22Rv1 (cell line): ENCODE measurements at regions not wholly inside any gene's neighbourhood (a gene's known extent, or its start where the extent isn't known, plus 50 kb on each side); places are given as distances from the start of the nearest gene placed in this dataset.

Experiments
- CTCF ChIP-seq: fragments of 450-650 bp; IDR thresholded peaks from 2 replicates; pipeline ENCODE4 v1.5.1; 2017; ENCODE audit warnings: mild to moderate bottlenecking
- ZFX ChIP-seq: fragments of 450-650 bp; IDR thresholded peaks from 2 replicates; pipeline ENCODE4 v1.6.1; 2017; ENCODE audit warnings: antibody characterized with exemption, borderline replicate concordance

- no peak for TF ChIP-seq CTCF
- TF ChIP-seq ZFX: no peak
Measured at GRCh38 chr22:27274770-27275449, 526.6 kb downstream of the MN1 start.
